ENCODE measurements at regions not wholly inside any gene's neighbourhood (a gene's known extent, or its start where the extent isn't known, plus 50 kb on each side); places are given as distances from the start of the nearest gene placed in this dataset.
"Not testable (repeated sequence)": the region's sequence is repeated elsewhere in the genome, so short reads cannot be mapped to it uniquely, and the experiment has no call there.

DNA sequence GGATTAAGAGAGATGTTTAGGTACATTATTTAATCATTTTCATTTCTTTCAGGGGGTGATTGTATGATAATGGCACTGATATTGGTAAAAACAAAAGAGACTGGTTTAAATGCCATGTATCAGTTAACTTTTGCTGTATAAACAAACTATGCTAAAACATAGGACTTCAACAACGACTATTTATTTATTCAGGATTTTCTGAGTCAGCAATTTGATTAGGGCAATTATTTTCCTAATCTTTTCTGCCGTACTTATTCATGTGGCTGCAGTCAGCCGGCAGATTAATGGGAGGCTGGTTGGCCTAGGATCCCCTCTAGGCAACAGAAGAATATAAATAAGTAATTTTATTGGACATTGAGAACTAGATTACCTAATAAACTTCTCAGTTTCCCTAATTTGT lies 661.7 kb upstream of the RAG2 start:
- H3K27ac ChIP-seq (ENCODE audit: low read depth in 1 of 2, low read length in 2 of 2) = no peak overlapping the region
- no peaks in the 10 kb centered on the region for H3K27me3 Mint-ChIP-seq (ENCODE audit: low read depth in 3 of 3)
- TF ChIP-seq, protein P1, sequence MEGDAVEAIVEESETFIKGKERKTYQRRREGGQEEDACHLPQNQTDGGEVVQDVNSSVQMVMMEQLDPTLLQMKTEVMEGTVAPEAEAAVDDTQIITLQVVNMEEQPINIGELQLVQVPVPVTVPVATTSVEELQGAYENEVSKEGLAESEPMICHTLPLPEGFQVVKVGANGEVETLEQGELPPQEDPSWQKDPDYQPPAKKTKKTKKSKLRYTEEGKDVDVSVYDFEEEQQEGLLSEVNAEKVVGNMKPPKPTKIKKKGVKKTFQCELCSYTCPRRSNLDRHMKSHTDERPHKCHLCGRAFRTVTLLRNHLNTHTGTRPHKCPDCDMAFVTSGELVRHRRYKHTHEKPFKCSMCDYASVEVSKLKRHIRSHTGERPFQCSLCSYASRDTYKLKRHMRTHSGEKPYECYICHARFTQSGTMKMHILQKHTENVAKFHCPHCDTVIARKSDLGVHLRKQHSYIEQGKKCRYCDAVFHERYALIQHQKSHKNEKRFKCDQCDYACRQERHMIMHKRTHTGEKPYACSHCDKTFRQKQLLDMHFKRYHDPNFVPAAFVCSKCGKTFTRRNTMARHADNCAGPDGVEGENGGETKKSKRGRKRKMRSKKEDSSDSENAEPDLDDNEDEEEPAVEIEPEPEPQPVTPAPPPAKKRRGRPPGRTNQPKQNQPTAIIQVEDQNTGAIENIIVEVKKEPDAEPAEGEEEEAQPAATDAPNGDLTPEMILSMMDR (IDR thresholded peaks at IDR 0.05) = no peak
- H3K9me3 Mint-ChIP-seq = peaks cover 0 to 7% (median 3%) of the 10 kb centered on the region in 7 donors
- H3K36me3 ChIP-seq (replicated peaks in 1 of 2; ENCODE audit: control insufficient read depth in 1 of 2, insufficient read depth in 2 of 2, low read length in 2 of 2) = no peaks in the 10 kb centered on the region
- peaks cover 0 to 3% of the 10 kb centered on the region in 2 donors for H3K9me3 ChIP-seq (replicated peaks in 1 of 2; ENCODE audit: control insufficient read depth in 1 of 2, insufficient read depth in 1 of 2, low read length in 2 of 2)
- H3K4me3 Mint-ChIP-seq = no peak overlapping the region
- H3K27me3 ChIP-seq (ENCODE audit: control insufficient read depth in 2 of 2, insufficient read depth in 2 of 2, low read length in 2 of 2) = no peaks in the 10 kb centered on the region
- H3K4me3 ChIP-seq (replicated peaks in 1 of 3; ENCODE audit: low read depth in 2 of 3, low read length in 3 of 3) = no peak overlapping the region
- no peaks in the 10 kb centered on the region for H4K20me1 ChIP-seq (ENCODE audit: insufficient read depth, low read length)
- DNase-seq = no peak
- WGBS (ENCODE audit: insufficient coverage) = 100% methylated on average over 1 of the region's 3 CpGs
- H2AFZ ChIP-seq (ENCODE audit: insufficient read depth, low read depth, low read length, poor library complexity, severe bottlenecking) = no peak overlapping the region
- H3K4me1 Mint-ChIP-seq = no peaks in the 10 kb centered on the region
- H3K27ac Mint-ChIP-seq = no peak overlapping the region
- no peak overlapping the region for H3K9ac ChIP-seq (ENCODE audit: insufficient read depth, low read length, poor library complexity, severe bottlenecking)
- H3K79me2 ChIP-seq (ENCODE audit: insufficient read depth, low read length) = no peaks in the 10 kb centered on the region
- H3K4me2 ChIP-seq (replicated peaks; ENCODE audit: extremely low read depth, low read length, poor library complexity, severe bottlenecking) = no peak overlapping the region
- intact Hi-C loops (cut with micrococcal nuclease) = no loop called here
- H3K4me1 ChIP-seq (ENCODE audit: control insufficient read depth in 1 of 2, insufficient read depth in 2 of 2, low read length in 2 of 2) = no peaks in the 10 kb centered on the region
- H3K36me3 Mint-ChIP-seq = no peaks in the 10 kb centered on the region

DNA sequence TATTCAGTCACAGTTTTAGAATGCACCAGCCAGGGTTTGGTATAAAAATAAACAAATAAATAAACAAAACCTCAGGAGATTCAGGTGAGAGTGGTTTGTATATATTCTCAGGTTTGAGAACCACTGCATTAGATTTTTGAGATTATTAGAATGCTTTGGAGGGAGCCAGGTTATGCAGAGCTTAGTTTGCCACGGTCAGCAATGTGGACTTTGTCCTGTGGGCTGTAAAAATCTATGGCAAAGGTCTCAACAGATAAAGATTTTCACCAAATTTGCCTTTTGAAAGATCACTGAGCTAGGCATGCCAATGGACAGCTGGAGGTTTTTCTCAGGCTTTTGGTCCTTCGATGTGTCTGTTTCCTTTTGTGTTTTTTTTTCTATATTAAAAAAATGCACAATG lies 650.1 kb upstream of the RAG2 start:
- 62% methylated on average over 1 of the region's 2 CpGs for WGBS (ENCODE audit: insufficient coverage)

DNA sequence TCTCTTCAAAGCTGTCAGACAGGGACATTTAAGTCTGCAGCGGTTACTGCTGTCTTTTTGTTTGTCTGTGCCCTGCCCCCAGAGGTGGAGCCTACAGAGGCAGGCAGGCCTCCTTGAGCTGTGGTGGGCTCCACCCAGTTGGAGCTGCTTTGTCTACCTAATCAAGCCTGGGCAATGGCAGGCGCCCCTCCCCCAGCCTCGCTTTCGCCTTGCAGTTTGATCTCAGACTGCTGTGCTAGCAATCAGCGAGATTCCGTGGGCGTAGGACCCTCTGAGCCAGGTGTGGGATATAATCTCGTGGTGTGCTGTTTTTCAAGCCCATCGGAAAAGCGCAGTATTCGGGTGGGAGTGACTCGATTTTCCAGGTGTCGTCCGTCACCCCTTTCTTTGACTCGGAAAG lies 648.1 kb upstream of the RAG2 start:
- H3K79me2 ChIP-seq (ENCODE audit: insufficient read depth, low read length); H3K27me3 Mint-ChIP-seq (ENCODE audit: low read depth in 3 of 3); H3K4me1 ChIP-seq (ENCODE audit: control insufficient read depth in 1 of 2, insufficient read depth in 2 of 2, low read length in 2 of 2); H2AFZ ChIP-seq (ENCODE audit: insufficient read depth, low read depth, low read length, poor library complexity, severe bottlenecking); H3K36me3 ChIP-seq (replicated peaks in 1 of 2; ENCODE audit: control insufficient read depth in 1 of 2, insufficient read depth in 2 of 2, low read length in 2 of 2); H3K27me3 ChIP-seq (ENCODE audit: control insufficient read depth in 2 of 2, insufficient read depth in 2 of 2, low read length in 2 of 2); H3K4me3 ChIP-seq (replicated peaks in 1 of 3; ENCODE audit: low read depth in 2 of 3, low read length in 3 of 3); H3K36me3 Mint-ChIP-seq; H3K4me1 Mint-ChIP-seq; H3K4me3 Mint-ChIP-seq; DNase-seq; H4K20me1 ChIP-seq (ENCODE audit: insufficient read depth, low read length); intact Hi-C loops (cut with micrococcal nuclease); H3K9ac ChIP-seq (ENCODE audit: insufficient read depth, low read length, poor library complexity, severe bottlenecking); H3K27ac Mint-ChIP-seq; H3K4me2 ChIP-seq (replicated peaks; ENCODE audit: extremely low read depth, low read length, poor library complexity, severe bottlenecking); H3K27ac ChIP-seq (ENCODE audit: low read depth in 1 of 2, low read length in 2 of 2): not testable (repeated sequence)
- peaks cover 11 to 18% of the 10 kb centered on the region in 2 donors for H3K9me3 ChIP-seq (replicated peaks in 1 of 2; ENCODE audit: control insufficient read depth in 1 of 2, insufficient read depth in 1 of 2, low read length in 2 of 2)
- peaks cover 4 to 17% (median 9%) of the 10 kb centered on the region in 7 donors for H3K9me3 Mint-ChIP-seq
- WGBS (ENCODE audit: insufficient coverage) = 98% methylated on average over 8 of the region's 15 CpGs

More for the DNA sequence above, 650.1 kb upstream of the RAG2 start:
- Histone ChIP-seq H2AFZ (ENCODE audit: insufficient read depth, low read depth, low read length, poor library complexity, severe bottlenecking) (no peak overlapping the region), H3K36me3 (replicated peaks in 1 of 2; ENCODE audit: control insufficient read depth in 1 of 2, insufficient read depth in 2 of 2, low read length in 2 of 2) (no peaks in the 10 kb centered on the region), H3K4me1 (ENCODE audit: control insufficient read depth in 1 of 2, insufficient read depth in 2 of 2, low read length in 2 of 2) (no peaks in the 10 kb centered on the region), H4K20me1 (ENCODE audit: insufficient read depth, low read length) (no peaks in the 10 kb centered on the region), H3K27ac (ENCODE audit: low read depth in 1 of 2, low read length in 2 of 2) (no peak overlapping the region), H3K79me2 (ENCODE audit: insufficient read depth, low read length) (no peaks in the 10 kb centered on the region), H3K4me3 (replicated peaks in 1 of 3; ENCODE audit: low read depth in 2 of 3, low read length in 3 of 3) (no peak overlapping the region), H3K9me3 (replicated peaks in 1 of 2; ENCODE audit: control insufficient read depth in 1 of 2, insufficient read depth in 1 of 2, low read length in 2 of 2) (peaks cover 11 to 18% of the 10 kb centered on the region in 2 donors), H3K27me3 (ENCODE audit: control insufficient read depth in 2 of 2, insufficient read depth in 2 of 2, low read length in 2 of 2) (no peaks in the 10 kb centered on the region), H3K4me2 (replicated peaks; ENCODE audit: extremely low read depth, low read length, poor library complexity, severe bottlenecking) (no peak overlapping the region), H3K9ac (ENCODE audit: insufficient read depth, low read length, poor library complexity, severe bottlenecking) (no peak overlapping the region)
- intact Hi-C loops (cut with micrococcal nuclease) = no loop called here
- peaks cover 0 to under 1% (median 0%) of the 10 kb centered on the region in 3 donors for H3K27me3 Mint-ChIP-seq (ENCODE audit: low read depth in 3 of 3)
- no peaks in the 10 kb centered on the region for H3K36me3 Mint-ChIP-seq
- TF ChIP-seq, protein P1 (IDR thresholded peaks at IDR 0.05) = no peak
- H3K4me3 Mint-ChIP-seq = no peak overlapping the region
- no peak overlapping the region for H3K27ac Mint-ChIP-seq
- H3K4me1 Mint-ChIP-seq = no peaks in the 10 kb centered on the region
- H3K9me3 Mint-ChIP-seq = peaks cover 4 to 18% (median 10%) of the 10 kb centered on the region in 7 donors
- DNase-seq = no peak
